ENCODE measurements at regions not wholly inside any gene's neighbourhood (a gene's known extent, or its start where the extent isn't known, plus 50 kb on each side); places are given as distances from the start of the nearest gene placed in this dataset.

- TF ChIP-seq EP300 (IDR thresholded peaks at IDR 0.05) (no peak), CTCF (IDR thresholded peaks at IDR 0.05) (no peak)
Measured at GRCh38 chr22:48451891-48452290, 1375.8 kb downstream of the BRD1 start.

All from tibial nerve (tissue), 4 donors.